B cell (primary cell): ENCODE measurements at regions not wholly inside any gene's neighbourhood (a gene's known extent, or its start where the extent isn't known, plus 50 kb on each side); places are given as distances from the start of the nearest gene placed in this dataset.

Experiments used
- ATAC-seq: fragments of 200-7000 bp; cut with Tn5 transposase; one replicate; pipeline ENCODE4 v1.10.0; 2021; ENCODE audit warnings: low read depth, mild to moderate bottlenecking, moderate number of reproducible peaks, moderate library complexity
- CTCF ChIA-PET: fragments of 350-600 bp; sonication (Branson Sonifier 250); formaldehyde crosslinking; loops from one replicate; lab custom pipeline; 2021; ENCODE audit warnings: antibody characterized with exemption, inconsistent platforms; lab: Charles Lee
- POLR2A ChIA-PET: fragments of 350-600 bp; sonication (Branson Sonifier 250); formaldehyde crosslinking; loops from one replicate; lab custom pipeline; 2021; ENCODE audit warnings: antibody characterized with exemption; lab: Charles Lee
- DNase-seq: peaks from one replicate; pipeline ENCODE4 v3.0.0; 2013
- H2AFZ ChIP-seq: 2 replicates; pipeline ENCODE4 v1.6.1; 2012; ENCODE audit warnings: mild to moderate bottlenecking, low read depth, low read length; ENCODE audit not compliant: insufficient read depth, poor library complexity, severe bottlenecking
- H3K27ac ChIP-seq, 2 donors: 1 replicate in 1 of 2; 2 replicates in 1 of 2; pipeline ENCODE4 v1.5.1; 2012 to 2013; ENCODE audit warnings: low read length in 2 of 2, mild to moderate bottlenecking in 2 of 2, moderate library complexity in 1 of 2
- H3K27me3 ChIP-seq, 4 experiments: fragments of 200-600 bp in 1 of 4; sonication (generic) in 1 of 4; replicated peaks in 1 of 4; 1 replicate in 2 of 4; 2 replicates in 2 of 4; pipeline versions ENCODE4 v1.6.1 to v1.7.0; 2013 to 2016; ENCODE audit warnings: low read length in 3 of 4, mild to moderate bottlenecking in 2 of 4, mixed read lengths in 1 of 4, moderate library complexity in 1 of 4; ENCODE audit not compliant: insufficient read depth in 4 of 4, control insufficient read depth in 3 of 4; ENCODE audit errors: control extremely low read depth in 1 of 4
- H3K36me3 ChIP-seq, 2 experiments: replicated peaks in 1 of 2; 1 replicate in 1 of 2; 2 replicates in 1 of 2; pipeline versions ENCODE4 v1.6.1 to v1.7.1; 2013; ENCODE audit warnings: low read length in 1 of 2; ENCODE audit not compliant: insufficient read depth in 2 of 2, control insufficient read depth in 1 of 2; ENCODE audit errors: control extremely low read depth in 1 of 2, extremely low read depth in 1 of 2
- H3K4me1 ChIP-seq, 2 donors: fragments of 200-600 bp in 1 of 2; sonication (generic) in 1 of 2; 1 replicate in 1 of 2; 2 replicates in 1 of 2; pipeline versions ENCODE4 v1.5.1 to v1.6.1; 2013 to 2017; ENCODE audit warnings: low read length in 2 of 2; ENCODE audit not compliant: control insufficient read depth in 2 of 2, insufficient read depth in 2 of 2
- H3K4me2 ChIP-seq: replicated peaks from 2 replicates; pipeline ENCODE3; 2012; ENCODE audit warnings: mild to moderate bottlenecking, low read depth, low read length; ENCODE audit not compliant: poor library complexity, severe bottlenecking
- H3K4me3 ChIP-seq, 5 experiments: fragments of 200-600 bp in 1 of 5; sonication (generic) in 1 of 5; 1 replicate in 3 of 5; 2 replicates in 2 of 5; pipeline versions ENCODE4 v1.5.1 to v1.7.0; 2011 to 2016; ENCODE audit warnings: low read length in 4 of 5, mild to moderate bottlenecking in 4 of 5, low read depth in 2 of 5, control low read depth in 1 of 5, moderate library complexity in 1 of 5; ENCODE audit not compliant: insufficient read depth in 1 of 5; ENCODE audit errors: control extremely low read depth in 1 of 5, extremely low read depth in 1 of 5
- H3K79me2 ChIP-seq: fragments of 200-600 bp; sonication (generic); one replicate; pipeline ENCODE4 v1.6.0; 2016; ENCODE audit warnings: low read length; ENCODE audit not compliant: control insufficient read depth, insufficient read depth
- H3K9ac ChIP-seq: fragments of 200-600 bp; sonication (generic); 2 replicates; pipeline ENCODE4 v1.6.1; 2017; ENCODE audit warnings: mild to moderate bottlenecking, low read length, moderate library complexity
- H3K9me3 ChIP-seq, 3 donors: one replicate each; pipeline versions ENCODE4 v1.6.1 to v1.7.1; 2013; ENCODE audit warnings: low read length in 2 of 3; ENCODE audit not compliant: control insufficient read depth in 2 of 3, insufficient read depth in 1 of 3; ENCODE audit errors: control extremely low read depth in 1 of 3
- H4K20me1 ChIP-seq: 2 replicates; pipeline ENCODE4 v1.6.0; 2012; ENCODE audit warnings: mild to moderate bottlenecking, low read length; ENCODE audit not compliant: insufficient read depth, control insufficient read depth, poor library complexity, severe bottlenecking
- H3K27ac Mint-ChIP-seq: one replicate; pipeline ENCODE4 v1.8.0; 2021; ENCODE audit warnings: mixed read lengths
- H3K27me3 Mint-ChIP-seq: one replicate; pipeline ENCODE4 v1.8.0; 2021; ENCODE audit warnings: mixed read lengths
- H3K4me1 Mint-ChIP-seq: one replicate; pipeline ENCODE4 v1.8.0; 2021; ENCODE audit warnings: mixed read lengths
- H3K4me3 Mint-ChIP-seq: one replicate; pipeline ENCODE4 v1.8.0; 2021; ENCODE audit warnings: mixed read lengths
- H3K9me3 Mint-ChIP-seq: one replicate; pipeline ENCODE4 v1.8.0; 2022; ENCODE audit warnings: mixed read lengths; ENCODE audit not compliant: insufficient read depth
- CTCF ChIP-seq: fragments of 200-600 bp; IDR thresholded peaks from one replicate; pipeline ENCODE4 v1.8.0; 2022; ENCODE audit warnings: antibody characterized with exemption, mild to moderate bottlenecking
- EZH2 ChIP-seq: IDR thresholded peaks from 2 replicates; pipeline ENCODE4 v1.6.1; 2012; ENCODE audit warnings: borderline replicate concordance, low read depth, mild to moderate bottlenecking, moderate library complexity, low read length; ENCODE audit not compliant: insufficient read depth, poor library complexity, severe bottlenecking
- WGBS: methylation state at CpG from one replicate; pipeline ENCODE4 v1.1.5; 2013; ENCODE audit warnings: missing lambda C conversion rate; ENCODE audit not compliant: insufficient coverage; 5-methylcytosine and 5-hydroxymethylcytosine counted together
- intact Hi-C: fragments of 100-400 bp; cut with micrococcal nuclease; formaldehyde crosslinking; loops from one replicate; pipeline ENCODE4 v1.10.0; 2022

- Histone ChIP-seq H3K9me3 (no peaks in the 10 kb centered on the region), H3K27ac (no peak overlapping the region), H3K4me1 (no peaks in the 10 kb centered on the region), H2AFZ (no peak overlapping the region), H3K27me3 (no peaks in the 10 kb centered on the region), H3K4me3 (no peak overlapping the region), H3K36me3 (no peaks in the 10 kb centered on the region), H3K79me2 (no peaks in the 10 kb centered on the region), H3K9ac (no peak overlapping the region), H4K20me1 (no peaks in the 10 kb centered on the region), H3K4me2 (no peak overlapping the region)
- WGBS, result 67% methylated on average over 1 of the region's 2 CpGs
- TF ChIP-seq CTCF, result no peak
- no peak for TF ChIP-seq EZH2
- Mint-ChIP-seq H3K9me3 (no peaks in the 10 kb centered on the region), H3K4me1 (no peaks in the 10 kb centered on the region), H3K27me3 (no peaks in the 10 kb centered on the region), H3K4me3 (no peak overlapping the region), H3K27ac (no peak overlapping the region)
- ChIA-PET POLR2A (no interaction called here), CTCF (no interaction called here)
- intact Hi-C loops, result no loop called here
- ATAC-seq (no peak), DNase-seq (no peak)
Observed at GRCh38 chr11:15840966-15841365, 515.4 kb downstream of the SOX6 start.

GRCh38 chr11:15841931-15842740 is 514.2 kb downstream of the SOX6 start:
- no peak for ATAC-seq
- H3K27me3 Mint-ChIP-seq, result no peaks in the 10 kb centered on the region
- POLR2A ChIA-PET, result no interaction called here
- no peaks in the 10 kb centered on the region for H3K4me1 ChIP-seq
- H3K4me3 Mint-ChIP-seq, result no peak overlapping the region
- H3K9me3 ChIP-seq, result no peaks in the 10 kb centered on the region
- no peak overlapping the region for H3K9ac ChIP-seq
- no peak overlapping the region for H3K27ac Mint-ChIP-seq
- no peaks in the 10 kb centered on the region for H3K27me3 ChIP-seq
- H2AFZ ChIP-seq, result no peak overlapping the region
- H3K4me1 Mint-ChIP-seq, result no peaks in the 10 kb centered on the region
- no peaks in the 10 kb centered on the region for H3K79me2 ChIP-seq
- WGBS, result 88% methylated on average over 2 of the region's 6 CpGs
- CTCF ChIA-PET, result no interaction called here
- H4K20me1 ChIP-seq, result no peaks in the 10 kb centered on the region
- TF ChIP-seq EZH2, result no peak
- TF ChIP-seq CTCF, result no peak
- no peak overlapping the region for H3K4me2 ChIP-seq
- H3K27ac ChIP-seq, result no peak overlapping the region
- no peaks in the 10 kb centered on the region for H3K9me3 Mint-ChIP-seq
- intact Hi-C loops, result no loop called here
- no peak for DNase-seq
- H3K36me3 ChIP-seq, result no peaks in the 10 kb centered on the region
- no peak overlapping the region for H3K4me3 ChIP-seq
